ENCODE measurements at regions not wholly inside any gene's neighbourhood (a gene's known extent, or its start where the extent isn't known, plus 50 kb on each side); places are given as distances from the start of the nearest gene placed in this dataset.

DNA sequence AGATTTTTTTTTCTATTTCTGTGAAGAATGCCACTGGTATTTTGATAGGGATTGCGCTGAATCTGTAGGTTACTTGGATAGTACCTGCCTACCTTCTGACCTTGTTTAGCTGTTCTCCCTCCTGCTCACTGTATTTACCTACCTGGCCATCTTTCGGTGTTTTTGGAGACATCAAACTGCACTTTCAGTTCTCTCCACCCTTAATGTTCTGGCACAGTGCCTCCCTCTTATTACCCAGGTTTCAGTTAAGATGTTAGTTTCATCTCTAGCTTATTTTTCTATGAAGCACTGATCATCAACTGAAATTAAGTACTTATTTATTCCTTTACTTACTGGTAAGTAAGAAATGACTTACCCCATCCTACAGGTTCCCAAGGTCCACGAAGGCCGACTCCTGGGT, 74.4 kb upstream of the KLHL25 start:
- TF ChIP-seq MXI1 (IDR thresholded peaks at IDR 0.05; ENCODE audit: low read depth, low read length) = no peak
- TF ChIP-seq JUND (IDR thresholded peaks at IDR 0.05) = no peak
- TF ChIP-seq, protein P1, sequence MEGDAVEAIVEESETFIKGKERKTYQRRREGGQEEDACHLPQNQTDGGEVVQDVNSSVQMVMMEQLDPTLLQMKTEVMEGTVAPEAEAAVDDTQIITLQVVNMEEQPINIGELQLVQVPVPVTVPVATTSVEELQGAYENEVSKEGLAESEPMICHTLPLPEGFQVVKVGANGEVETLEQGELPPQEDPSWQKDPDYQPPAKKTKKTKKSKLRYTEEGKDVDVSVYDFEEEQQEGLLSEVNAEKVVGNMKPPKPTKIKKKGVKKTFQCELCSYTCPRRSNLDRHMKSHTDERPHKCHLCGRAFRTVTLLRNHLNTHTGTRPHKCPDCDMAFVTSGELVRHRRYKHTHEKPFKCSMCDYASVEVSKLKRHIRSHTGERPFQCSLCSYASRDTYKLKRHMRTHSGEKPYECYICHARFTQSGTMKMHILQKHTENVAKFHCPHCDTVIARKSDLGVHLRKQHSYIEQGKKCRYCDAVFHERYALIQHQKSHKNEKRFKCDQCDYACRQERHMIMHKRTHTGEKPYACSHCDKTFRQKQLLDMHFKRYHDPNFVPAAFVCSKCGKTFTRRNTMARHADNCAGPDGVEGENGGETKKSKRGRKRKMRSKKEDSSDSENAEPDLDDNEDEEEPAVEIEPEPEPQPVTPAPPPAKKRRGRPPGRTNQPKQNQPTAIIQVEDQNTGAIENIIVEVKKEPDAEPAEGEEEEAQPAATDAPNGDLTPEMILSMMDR (IDR thresholded peaks at IDR 0.05) = no peak
- TF ChIP-seq GATA2 (CRISPR knock-in tag; IDR thresholded peaks at IDR 0.05) = no peak
- no peak for TF ChIP-seq RCOR1 (IDR thresholded peaks at IDR 0.05; ENCODE audit: low read length)
- TF ChIP-seq, protein P2, sequence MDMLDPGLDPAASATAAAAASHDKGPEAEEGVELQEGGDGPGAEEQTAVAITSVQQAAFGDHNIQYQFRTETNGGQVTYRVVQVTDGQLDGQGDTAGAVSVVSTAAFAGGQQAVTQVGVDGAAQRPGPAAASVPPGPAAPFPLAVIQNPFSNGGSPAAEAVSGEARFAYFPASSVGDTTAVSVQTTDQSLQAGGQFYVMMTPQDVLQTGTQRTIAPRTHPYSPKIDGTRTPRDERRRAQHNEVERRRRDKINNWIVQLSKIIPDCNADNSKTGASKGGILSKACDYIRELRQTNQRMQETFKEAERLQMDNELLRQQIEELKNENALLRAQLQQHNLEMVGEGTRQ (IDR thresholded peaks at IDR 0.05; ENCODE audit: borderline replicate concordance, low read depth, low read length) = no peak
- no peak for TF ChIP-seq GABPA (IDR thresholded peaks at IDR 0.05; ENCODE audit: low read depth)
- no peak for TF ChIP-seq POLR2AphosphoS5 (IDR thresholded peaks at IDR 0.05; ENCODE audit: low read depth, low read length)
- no peak for TF ChIP-seq TAF1 (IDR thresholded peaks at IDR 0.05; ENCODE audit: borderline replicate concordance, low read depth, low read length)
- no peak for TF ChIP-seq EZH2phosphoT487 (IDR thresholded peaks at IDR 0.05; ENCODE audit: borderline replicate concordance, low read depth)
- TF ChIP-seq RXRA (IDR thresholded peaks at IDR 0.05; ENCODE audit: borderline replicate concordance, low read depth) = no peak
- TF ChIP-seq SIN3A (IDR thresholded peaks at IDR 0.05; ENCODE audit: borderline replicate concordance, low read depth, low read length) = no peak

Measured in SK-N-SH (cell line).